WTC11 (cell line): ENCODE measurements at regions not wholly inside any gene's neighbourhood (a gene's known extent, or its start where the extent isn't known, plus 50 kb on each side); places are given as distances from the start of the nearest gene placed in this dataset.

Experiments
- ATAC-seq: fragments of 200-7000 bp; cut with Tn5 transposase; 2 replicates; pipeline ENCODE4 v1.10.0; 2021; ENCODE audit warnings: mild to moderate bottlenecking, moderate library complexity
- CTCF ChIA-PET: fragments of 300-600 bp; sonication (Branson Sonifier 250); formaldehyde crosslinking; loops from one replicate; lab custom pipeline; 2021; ENCODE audit warnings: antibody characterized with exemption; lab: Charles Lee
- POLR2A ChIA-PET: fragments of 350-600 bp; sonication (Branson Sonifier 250); formaldehyde crosslinking; loops from one replicate; lab custom pipeline; 2021; ENCODE audit warnings: antibody characterized with exemption; lab: Charles Lee
- DNase-seq: peaks from one replicate; pipeline ENCODE4 v3.0.0; 2021; ENCODE audit warnings: low spot score
- H3K27ac Mint-ChIP-seq: 2 replicates; pipeline ENCODE4 v1.8.0; 2021; ENCODE audit warnings: mixed read lengths
- H3K27me3 Mint-ChIP-seq: 2 replicates; pipeline ENCODE4 v1.8.0; 2021; ENCODE audit warnings: low read depth, mild to moderate bottlenecking, moderate library complexity, mixed read lengths
- H3K36me3 Mint-ChIP-seq: 2 replicates; pipeline ENCODE4 v1.8.0; 2021; ENCODE audit warnings: mixed read lengths
- H3K4me1 Mint-ChIP-seq: 2 replicates; pipeline ENCODE4 v1.8.0; 2022; ENCODE audit warnings: mixed read lengths
- H3K4me3 Mint-ChIP-seq: 2 replicates; pipeline ENCODE4 v1.8.0; 2021; ENCODE audit warnings: mild to moderate bottlenecking, moderate library complexity, mixed read lengths
- H3K9me3 Mint-ChIP-seq: 2 replicates; pipeline ENCODE4 v1.8.0; 2021; ENCODE audit warnings: mixed read lengths
- CDX4 ChIP-seq: fragments of 250-450 bp; sonication (Bioruptor Pico); IDR thresholded peaks from 2 replicates; pipeline ENCODE4 v1.9.0; 2021; ENCODE audit warnings: moderate library complexity, mild to moderate bottlenecking, inconsistent platforms, borderline replicate concordance
- CTCF ChIP-seq: fragments of 200-600 bp; IDR thresholded peaks from 2 replicates; pipeline ENCODE4 v1.8.0; 2022; ENCODE audit warnings: antibody characterized with exemption
- ETV6 ChIP-seq: sonication (generic); formaldehyde crosslinking; IDR thresholded peaks from 2 replicates; pipeline ENCODE4 v1.8.1; 2022; ENCODE audit warnings: mild to moderate bottlenecking, missing genetic modification reagents
- GRHL2 ChIP-seq: fragments of 250-450 bp; sonication (Bioruptor Pico); IDR thresholded peaks from 2 replicates; pipeline ENCODE4 v1.8.0; 2022; ENCODE audit warnings: mild to moderate bottlenecking, moderate library complexity; ENCODE audit not compliant: insufficient replicate concordance, severe bottlenecking
- GTF2I ChIP-seq: fragments of 250-450 bp; sonication (Bioruptor Pico); conservative IDR thresholded peaks from 2 replicates; pipeline ENCODE4 v1.4.0; 2021; ENCODE audit warnings: mild to moderate bottlenecking
- JUN ChIP-seq: sonication (generic); formaldehyde crosslinking; IDR thresholded peaks from 2 replicates; pipeline ENCODE4 v1.8.0; 2023; ENCODE audit warnings: mild to moderate bottlenecking, missing genetic modification reagents
- MAX ChIP-seq: sonication (generic); formaldehyde crosslinking; IDR thresholded peaks from 2 replicates; pipeline ENCODE4 v1.8.0; 2022; ENCODE audit warnings: mild to moderate bottlenecking, missing genetic modification reagents
- SP1 ChIP-seq: sonication (generic); formaldehyde crosslinking; conservative IDR thresholded peaks from 2 replicates; pipeline ENCODE4 v1.8.1; 2022; ENCODE audit warnings: missing genetic modification reagents
- TEAD1 ChIP-seq: sonication (generic); formaldehyde crosslinking; IDR thresholded peaks from 2 replicates; pipeline ENCODE4 v1.8.0; 2022; ENCODE audit warnings: mild to moderate bottlenecking, missing genetic modification reagents
- TEAD4 ChIP-seq: sonication (generic); formaldehyde crosslinking; IDR thresholded peaks from 2 replicates; pipeline ENCODE4 v1.8.0; 2022; ENCODE audit warnings: mild to moderate bottlenecking, missing genetic modification reagents
- USF2 ChIP-seq: sonication (generic); formaldehyde crosslinking; IDR thresholded peaks from 2 replicates; pipeline ENCODE4 v1.8.1; 2023; ENCODE audit warnings: mild to moderate bottlenecking, missing genetic modification reagents, moderate library complexity
- ZNF317 ChIP-seq: sonication (generic); formaldehyde crosslinking; IDR thresholded peaks from 2 replicates; pipeline ENCODE4 v1.8.1; 2023; ENCODE audit warnings: low read depth, mild to moderate bottlenecking, moderate library complexity, missing genetic modification reagents, borderline replicate concordance
- ZNF416 ChIP-seq: fragments of 250-450 bp; sonication (Bioruptor Pico); IDR thresholded peaks from 2 replicates; pipeline ENCODE4 v1.9.0; 2021; ENCODE audit warnings: mild to moderate bottlenecking, inconsistent platforms
- ZNF671 ChIP-seq: fragments of 250-450 bp; sonication (Bioruptor Pico); IDR thresholded peaks from 2 replicates; pipeline ENCODE4 v1.8.0; 2021; ENCODE audit warnings: mild to moderate bottlenecking
- TF ChIP-seq, protein P1 (sequence below): sonication (generic); formaldehyde crosslinking; IDR thresholded peaks from 2 replicates; pipeline ENCODE4 v1.8.0; 2023; ENCODE audit warnings: missing genetic modification reagents
- TF ChIP-seq, protein P2 (sequence below): sonication (generic); formaldehyde crosslinking; IDR thresholded peaks from 2 replicates; pipeline ENCODE4 v1.8.1; 2023; ENCODE audit warnings: mild to moderate bottlenecking, missing genetic modification reagents
- TF ChIP-seq, protein P3 (sequence below): fragments of 250-450 bp; sonication (Bioruptor Pico); IDR thresholded peaks from 2 replicates; pipeline ENCODE4 v1.8.0; 2021; ENCODE audit warnings: mild to moderate bottlenecking

DNA sequence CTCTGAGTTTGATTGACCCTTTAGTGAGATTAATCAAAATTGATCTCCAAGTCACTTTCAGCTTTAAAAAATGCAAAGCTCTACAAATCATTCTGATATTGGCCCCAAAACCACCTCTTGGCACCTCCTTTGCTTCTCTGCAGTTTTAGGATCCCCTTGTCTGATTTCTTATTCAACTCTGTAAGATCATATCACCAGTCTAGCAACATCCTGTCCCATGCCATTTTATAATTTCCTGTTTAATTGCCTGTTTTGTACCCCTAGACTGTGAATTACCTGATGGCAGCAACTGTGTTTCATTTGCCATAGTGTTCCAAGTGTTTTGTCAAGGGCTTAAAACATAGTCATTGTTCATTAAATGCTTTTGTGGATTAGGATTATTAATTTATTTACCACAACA lies 406.3 kb upstream of the TRIB2 start (continued):
- TF ChIP-seq, protein P1, sequence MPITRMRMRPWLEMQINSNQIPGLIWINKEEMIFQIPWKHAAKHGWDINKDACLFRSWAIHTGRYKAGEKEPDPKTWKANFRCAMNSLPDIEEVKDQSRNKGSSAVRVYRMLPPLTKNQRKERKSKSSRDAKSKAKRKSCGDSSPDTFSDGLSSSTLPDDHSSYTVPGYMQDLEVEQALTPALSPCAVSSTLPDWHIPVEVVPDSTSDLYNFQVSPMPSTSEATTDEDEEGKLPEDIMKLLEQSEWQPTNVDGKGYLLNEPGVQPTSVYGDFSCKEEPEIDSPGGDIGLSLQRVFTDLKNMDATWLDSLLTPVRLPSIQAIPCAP, result no peak
- TF ChIP-seq ZNF317 (CRISPR knock-in tag), result no peak
- TF ChIP-seq, protein P2, sequence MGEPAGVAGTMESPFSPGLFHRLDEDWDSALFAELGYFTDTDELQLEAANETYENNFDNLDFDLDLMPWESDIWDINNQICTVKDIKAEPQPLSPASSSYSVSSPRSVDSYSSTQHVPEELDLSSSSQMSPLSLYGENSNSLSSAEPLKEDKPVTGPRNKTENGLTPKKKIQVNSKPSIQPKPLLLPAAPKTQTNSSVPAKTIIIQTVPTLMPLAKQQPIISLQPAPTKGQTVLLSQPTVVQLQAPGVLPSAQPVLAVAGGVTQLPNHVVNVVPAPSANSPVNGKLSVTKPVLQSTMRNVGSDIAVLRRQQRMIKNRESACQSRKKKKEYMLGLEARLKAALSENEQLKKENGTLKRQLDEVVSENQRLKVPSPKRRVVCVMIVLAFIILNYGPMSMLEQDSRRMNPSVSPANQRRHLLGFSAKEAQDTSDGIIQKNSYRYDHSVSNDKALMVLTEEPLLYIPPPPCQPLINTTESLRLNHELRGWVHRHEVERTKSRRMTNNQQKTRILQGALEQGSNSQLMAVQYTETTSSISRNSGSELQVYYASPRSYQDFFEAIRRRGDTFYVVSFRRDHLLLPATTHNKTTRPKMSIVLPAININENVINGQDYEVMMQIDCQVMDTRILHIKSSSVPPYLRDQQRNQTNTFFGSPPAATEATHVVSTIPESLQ (CRISPR knock-in tag), result no peak
- no peak for TF ChIP-seq TEAD1
- TF ChIP-seq, protein P3, sequence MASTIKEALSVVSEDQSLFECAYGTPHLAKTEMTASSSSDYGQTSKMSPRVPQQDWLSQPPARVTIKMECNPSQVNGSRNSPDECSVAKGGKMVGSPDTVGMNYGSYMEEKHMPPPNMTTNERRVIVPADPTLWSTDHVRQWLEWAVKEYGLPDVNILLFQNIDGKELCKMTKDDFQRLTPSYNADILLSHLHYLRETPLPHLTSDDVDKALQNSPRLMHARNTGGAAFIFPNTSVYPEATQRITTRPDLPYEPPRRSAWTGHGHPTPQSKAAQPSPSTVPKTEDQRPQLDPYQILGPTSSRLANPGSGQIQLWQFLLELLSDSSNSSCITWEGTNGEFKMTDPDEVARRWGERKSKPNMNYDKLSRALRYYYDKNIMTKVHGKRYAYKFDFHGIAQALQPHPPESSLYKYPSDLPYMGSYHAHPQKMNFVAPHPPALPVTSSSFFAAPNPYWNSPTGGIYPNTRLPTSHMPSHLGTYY (CRISPR knock-in tag), result no peak
- TF ChIP-seq ZNF416, result no peak
- TF ChIP-seq TEAD4, result no peak
- no peak for TF ChIP-seq USF2 (CRISPR knock-in tag)
- TF ChIP-seq SP1 (CRISPR knock-in tag), result no peak
- no peak for TF ChIP-seq CTCF

DNA sequence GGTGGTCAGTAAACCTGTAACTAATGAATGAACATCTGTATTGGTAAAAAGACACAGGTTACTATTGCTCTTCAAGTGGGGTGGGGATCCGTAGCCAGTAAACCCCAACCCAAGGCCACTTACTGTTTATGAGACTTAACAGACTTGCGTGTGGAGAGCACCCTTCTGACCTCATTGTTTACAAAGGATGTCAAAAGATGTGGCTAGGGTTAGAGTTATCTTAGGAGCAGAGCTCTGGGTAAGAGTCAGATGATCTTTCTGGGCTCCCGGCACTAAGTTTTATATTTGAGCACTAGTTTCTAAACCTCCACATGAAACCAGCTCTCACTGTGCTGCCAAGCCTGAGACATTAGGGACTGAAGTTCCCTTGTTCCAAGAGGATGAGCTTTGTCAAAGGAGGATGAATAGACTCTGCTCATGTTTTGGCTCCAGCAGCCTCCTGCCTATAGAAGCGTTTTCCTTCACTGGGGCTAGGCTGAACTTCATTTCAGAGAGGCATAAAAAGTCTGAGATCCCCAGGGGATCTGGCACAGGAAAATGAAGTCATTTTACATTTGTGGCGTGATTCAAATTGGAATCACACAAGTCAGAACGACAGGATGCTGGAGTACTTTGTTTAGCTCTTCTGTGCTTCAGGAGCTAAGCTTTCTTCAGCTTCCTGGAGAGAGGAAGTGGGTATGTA lies 403.1 kb upstream of the TRIB2 start:
- Mint-ChIP-seq H3K9me3 (peaks cover 10% of the 10 kb centered on the region), H3K4me1 (peaks cover 48% of the 10 kb centered on the region), H3K27me3 (no peaks in the 10 kb centered on the region), H3K27ac (peak overlapping the region; percentile 79)
- TF ChIP-seq ZNF671 (no peak), GRHL2 (CRISPR knock-in tag) (no peak), MAX (CRISPR knock-in tag) (no peak), JUN (CRISPR knock-in tag) (no peak)
- TF ChIP-seq, all 79 proteins: peak for 0
- Mint-ChIP-seq H3K36me3 (0 out of 2 replicates have a peak, but pooled peaks cover 2% of the 10 kb centered on the region), H3K4me3 (no peak overlapping the region)
- ATAC-seq (peak; percentile 8), DNase-seq (no peak)
- ChIA-PET CTCF (interaction anchor here (0.9 to 1.2 kb wide), 5 partner anchors 13 to 511 kb away, joined by 3 to 4 read pairs (median 3); no protein-coding TSS in a partner anchor), POLR2A (no interaction called here)

DNA sequence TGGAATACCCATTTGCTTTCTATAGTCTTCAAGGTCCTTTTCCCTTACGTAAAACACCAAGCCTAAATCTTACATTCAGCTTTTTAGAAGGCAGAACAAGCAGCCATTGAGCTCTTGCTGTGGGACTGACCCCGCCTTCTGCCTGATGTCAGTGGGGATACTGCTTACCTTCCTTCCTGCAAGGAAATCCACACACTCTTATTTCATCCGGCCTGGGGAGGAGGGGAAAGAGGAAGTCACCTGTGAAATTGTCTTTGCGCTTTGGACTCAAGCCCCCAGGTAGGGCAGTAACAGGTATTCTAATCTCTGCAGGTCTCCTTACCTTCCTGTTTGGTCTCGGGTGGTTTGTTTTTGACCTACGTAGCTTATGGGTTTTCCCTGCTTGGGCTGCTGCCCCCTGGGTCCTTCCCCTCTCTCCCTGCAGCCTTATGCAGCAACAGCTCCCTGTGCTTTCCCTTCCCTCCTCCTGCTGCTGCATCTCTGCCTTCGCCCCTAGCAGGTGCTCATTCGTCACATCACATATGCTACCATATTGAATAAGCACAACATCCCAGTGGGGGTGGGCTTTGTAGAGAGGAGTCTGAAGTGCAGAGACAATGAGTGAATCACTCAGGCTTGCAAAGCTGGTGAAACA lies 402.5 kb upstream of the TRIB2 start:
- DNase-seq, result no peak
- Mint-ChIP-seq H3K36me3 (0 out of 2 replicates have a peak, but pooled peaks cover 2% of the 10 kb centered on the region), H3K4me1 (peaks cover 54% of the 10 kb centered on the region), H3K4me3 (peak overlapping the region; percentile 21), H3K27me3 (no peaks in the 10 kb centered on the region), H3K27ac (peak overlapping the region; percentile 79), H3K9me3 (peaks cover 10% of the 10 kb centered on the region)
- ChIA-PET POLR2A (no interaction called here), CTCF (interaction anchor here (0.9 to 1.2 kb wide), 5 partner anchors 12 to 510 kb away, joined by 3 to 4 read pairs (median 3); no protein-coding TSS in a partner anchor)
- TF ChIP-seq GTF2I (no peak), CDX4 (CRISPR knock-in tag) (no peak), ETV6 (CRISPR knock-in tag) (peak; percentile 33; the same call in 1 of the 2 replicates)
- ATAC-seq, result peak; percentile 80
